Amniotic stem cell (primary cell): ENCODE measurements at regions not wholly inside any gene's neighbourhood (a gene's known extent, or its start where the extent isn't known, plus 50 kb on each side); places are given as distances from the start of the nearest gene placed in this dataset.

Experiments used
- DNase-seq: peaks from one replicate; lab custom pipeline; 2025; lab: John Stamatoyannopoulos, UW

DNA sequence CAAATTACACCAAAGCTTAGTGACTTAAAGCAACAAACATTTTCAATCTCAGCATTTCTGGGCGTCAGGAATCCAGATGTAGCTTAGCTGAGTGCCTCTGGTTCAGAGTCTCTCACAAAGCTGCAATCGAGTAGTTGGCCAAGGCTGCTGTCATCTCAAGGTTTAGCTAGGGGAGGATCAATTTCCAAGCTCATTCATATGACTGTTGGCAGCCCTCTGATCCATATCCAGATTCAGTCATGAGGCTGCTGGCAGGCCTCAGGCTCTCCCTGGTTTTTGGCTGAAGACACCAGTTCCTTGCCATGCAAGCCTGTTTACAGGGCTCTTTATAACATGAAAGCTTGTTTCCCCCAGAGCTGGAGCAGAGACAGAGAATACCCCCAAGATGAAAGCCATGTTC is 419.5 kb upstream of the TLE4 start:
- no peak for DNase-seq

DNA sequence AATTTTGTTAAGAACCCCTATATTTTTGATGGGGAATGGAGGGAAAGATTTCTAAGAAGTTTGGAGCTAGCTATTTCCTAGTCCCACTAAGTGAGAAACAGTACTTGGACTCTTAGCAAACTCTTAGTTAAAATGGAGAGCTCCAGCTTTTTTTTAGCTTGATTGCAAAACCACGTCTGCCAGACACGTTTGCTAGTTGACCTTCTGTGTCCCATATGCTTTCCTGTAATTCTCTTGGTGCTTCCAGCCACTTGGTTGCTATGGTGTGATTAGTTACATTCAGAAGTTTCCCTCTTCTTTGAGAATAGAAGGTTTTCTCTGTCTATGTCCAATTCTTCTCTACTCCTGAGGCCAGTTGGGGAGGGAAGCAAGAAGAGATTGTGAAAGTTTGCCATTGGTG is 417.0 kb upstream of the TLE4 start:
- no peak for DNase-seq

DNA sequence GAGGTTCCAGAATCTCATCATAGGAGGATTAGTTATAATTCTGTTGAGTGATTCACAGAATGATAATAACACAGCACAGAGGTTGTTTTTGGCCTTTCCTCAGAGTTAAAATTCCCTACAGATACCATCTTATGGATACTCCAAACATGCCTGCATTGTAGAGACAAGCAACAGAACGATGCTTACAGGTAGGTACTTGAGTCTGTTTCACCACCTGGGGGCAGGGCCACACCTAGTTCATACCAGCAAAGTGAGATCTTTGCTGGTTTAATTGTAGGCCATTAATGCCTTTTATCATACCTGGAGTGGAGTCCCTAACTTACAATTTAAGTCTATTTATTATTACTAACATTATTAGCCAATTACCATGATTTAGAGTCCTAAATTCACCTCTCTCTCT is 416.5 kb upstream of the TLE4 start:
- DNase-seq, result no peak

DNA sequence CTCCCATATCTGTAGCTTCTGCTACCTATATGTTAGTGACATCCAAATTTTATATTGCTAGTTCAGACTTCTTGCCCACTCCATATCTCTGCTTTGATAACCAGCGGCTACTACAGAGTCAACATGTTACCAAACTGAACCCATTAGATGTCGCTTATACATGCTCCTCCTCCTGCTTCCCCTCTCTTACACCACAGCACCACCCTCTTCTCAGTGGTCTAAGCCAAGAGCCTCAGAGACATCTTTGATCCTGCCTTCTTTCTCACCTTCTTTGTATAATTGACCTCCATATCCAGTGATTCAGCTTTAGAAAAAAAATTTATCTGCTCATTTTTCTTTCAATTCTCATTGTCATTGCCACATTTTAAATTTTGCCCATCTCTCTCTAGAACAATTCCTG is 408.2 kb upstream of the TLE4 start:
- no peak for DNase-seq

DNA sequence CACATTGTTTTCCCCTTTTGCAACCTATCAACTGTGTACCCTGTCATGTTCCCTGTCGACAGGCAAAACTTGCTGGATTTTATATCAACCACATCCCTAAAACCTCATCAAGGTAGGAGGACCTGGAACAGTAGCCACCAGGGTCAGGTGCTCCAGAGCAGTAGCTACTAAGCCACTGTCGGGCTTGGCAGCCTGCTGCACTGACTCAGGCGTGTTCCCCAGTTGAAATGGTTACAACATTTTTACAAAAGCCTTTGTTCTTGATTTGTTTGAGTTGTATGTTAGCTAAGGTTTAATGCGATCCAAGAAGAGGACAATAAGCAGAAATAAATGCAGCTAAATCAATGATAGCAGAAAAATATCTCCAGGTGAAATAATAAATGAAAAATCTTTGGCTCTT is 407.4 kb upstream of the TLE4 start:
- no peak for DNase-seq

DNA sequence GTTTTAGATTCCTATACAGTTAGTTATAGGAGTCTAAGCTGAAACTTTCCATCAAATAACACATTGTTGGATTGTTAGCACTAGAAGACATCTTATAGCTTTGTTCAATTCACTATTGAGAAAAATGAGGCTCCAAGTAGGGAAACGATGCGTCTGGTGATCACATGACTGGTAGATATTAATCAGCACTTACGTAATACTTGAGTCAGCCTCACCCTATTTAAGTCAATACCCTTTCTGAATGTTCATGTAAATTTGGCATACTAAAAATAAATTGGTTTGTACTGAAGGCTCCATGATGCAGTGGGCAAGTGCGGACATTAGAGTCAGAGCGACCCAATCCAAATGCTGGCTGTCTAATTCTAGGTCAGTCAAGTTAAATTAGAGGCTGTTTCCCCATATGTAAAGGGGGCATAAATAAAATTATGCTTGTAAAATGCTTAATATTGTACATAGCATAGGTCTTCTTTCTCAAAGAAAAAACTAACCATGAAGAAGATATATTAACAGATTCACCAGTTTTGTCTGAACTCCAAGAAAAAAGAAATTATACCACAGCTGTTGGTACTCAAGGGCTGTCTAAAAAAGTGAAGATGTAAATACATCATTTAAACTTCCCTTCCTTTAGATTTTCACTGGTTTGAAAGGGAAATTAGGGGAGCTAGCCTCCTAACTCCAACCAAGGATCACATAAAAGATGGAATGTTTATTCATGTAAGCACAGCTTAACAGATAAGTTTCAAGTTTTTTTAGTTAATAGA is 406.6 kb upstream of the TLE4 start:
- no peak for DNase-seq

DNA sequence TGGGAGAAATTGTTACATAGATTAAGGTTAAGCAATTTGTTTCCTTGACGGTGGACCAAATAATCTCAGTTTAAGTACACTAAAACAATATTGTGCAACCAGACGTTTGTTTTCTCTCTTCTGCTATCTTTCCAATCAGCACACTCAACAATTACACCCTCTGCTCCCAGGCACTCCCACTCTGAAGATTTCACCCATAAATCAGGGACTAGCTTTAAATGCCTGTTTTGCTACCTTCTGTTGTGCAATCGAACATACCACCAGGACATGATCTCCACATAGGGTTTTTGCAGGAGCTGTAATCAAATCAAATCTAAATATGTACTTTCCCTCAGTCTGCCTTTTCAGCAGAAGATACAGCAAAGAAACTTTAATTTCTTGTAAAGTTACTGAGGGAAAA is 405.8 kb upstream of the TLE4 start:
- DNase-seq, result no peak

DNA sequence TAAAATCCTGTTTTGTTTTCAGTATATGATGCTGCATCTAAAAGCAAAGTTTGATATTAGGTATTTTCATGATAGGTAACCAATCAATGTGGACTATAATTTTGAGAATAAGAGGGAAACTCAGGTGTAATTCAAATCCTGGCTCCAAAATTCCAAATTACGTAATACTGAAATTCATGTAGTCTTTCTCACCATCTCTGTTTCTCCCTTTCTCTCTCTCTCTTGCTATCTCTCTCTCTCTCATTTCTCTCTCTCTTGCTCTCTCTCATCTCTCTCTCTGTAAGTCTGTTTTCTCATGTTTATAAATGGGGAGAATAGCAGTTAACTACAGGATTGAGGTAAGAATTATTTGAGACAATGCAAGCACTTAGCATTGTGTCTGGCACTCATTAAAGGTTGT is 401.1 kb upstream of the TLE4 start:
- no peak for DNase-seq

DNA sequence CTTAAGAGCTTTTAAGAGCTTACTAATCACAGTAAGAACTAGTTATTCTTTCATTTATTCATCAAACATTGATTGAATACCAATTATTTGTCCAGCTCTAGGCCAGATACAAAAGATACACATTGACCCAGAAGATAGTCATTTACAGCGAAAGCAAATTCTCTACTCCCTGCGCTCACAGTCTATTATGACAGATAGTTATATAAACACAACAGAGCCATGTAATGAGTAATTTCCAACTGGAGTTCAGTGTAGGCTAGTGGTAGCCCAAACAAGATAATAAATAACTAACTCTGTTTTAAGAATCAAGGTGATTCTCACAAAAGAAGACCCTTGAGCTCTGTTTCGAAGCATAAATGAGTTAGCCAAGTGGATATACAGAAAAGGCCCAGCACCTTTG is 397.8 kb upstream of the TLE4 start:
- no peak for DNase-seq

DNA sequence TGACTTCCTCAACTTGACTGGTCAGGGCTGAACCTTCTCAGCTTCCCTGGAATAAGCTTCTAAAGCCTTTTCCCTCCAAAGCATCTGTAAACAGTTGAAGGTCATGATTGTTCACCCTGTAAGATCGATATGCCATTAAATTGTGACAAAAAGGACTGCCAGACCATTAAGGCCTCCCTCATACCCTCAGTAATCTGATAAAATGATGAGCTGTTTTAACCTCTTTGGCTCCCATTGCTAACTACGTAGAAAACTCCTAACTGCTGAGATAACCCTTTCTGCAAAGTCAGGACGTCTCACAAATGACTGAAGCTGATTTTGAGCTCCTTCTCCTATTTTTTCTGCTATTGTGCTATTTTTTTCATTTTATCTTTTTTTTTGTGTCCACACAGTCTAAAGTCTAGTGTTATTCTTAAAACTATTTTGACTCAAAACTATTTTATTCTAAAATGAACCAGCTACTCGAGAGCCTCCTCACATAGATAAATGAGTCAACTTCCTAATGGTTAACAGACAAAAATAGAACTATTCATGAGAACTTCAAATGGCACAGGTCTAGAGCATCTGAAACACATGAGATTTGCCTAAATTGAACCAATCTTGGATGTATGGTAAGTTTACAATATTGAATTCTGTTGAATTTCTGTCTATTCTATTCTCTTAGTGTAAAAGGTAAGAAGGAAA is 395.6 kb upstream of the TLE4 start:
- no peak for DNase-seq

DNA sequence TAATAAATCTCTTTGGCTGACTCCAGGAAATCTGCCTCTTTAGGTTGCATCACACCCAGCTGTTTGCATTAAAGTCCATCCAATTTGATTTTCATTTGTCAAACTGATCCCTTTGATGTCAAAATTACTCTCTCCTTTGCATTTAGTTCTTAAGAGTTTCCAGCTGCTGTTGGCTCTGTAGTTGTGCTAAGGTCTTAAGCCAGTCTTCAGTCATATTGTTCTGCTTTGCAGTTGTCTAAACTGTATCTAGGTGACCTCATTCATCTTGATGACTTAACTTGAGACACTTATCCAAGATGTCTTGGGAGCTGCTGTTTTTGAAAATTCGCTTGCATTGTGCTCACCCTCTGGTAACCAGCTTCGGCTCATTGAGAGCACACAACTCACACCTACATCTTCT is 386.9 kb upstream of the TLE4 start:
- no peak for DNase-seq

DNA sequence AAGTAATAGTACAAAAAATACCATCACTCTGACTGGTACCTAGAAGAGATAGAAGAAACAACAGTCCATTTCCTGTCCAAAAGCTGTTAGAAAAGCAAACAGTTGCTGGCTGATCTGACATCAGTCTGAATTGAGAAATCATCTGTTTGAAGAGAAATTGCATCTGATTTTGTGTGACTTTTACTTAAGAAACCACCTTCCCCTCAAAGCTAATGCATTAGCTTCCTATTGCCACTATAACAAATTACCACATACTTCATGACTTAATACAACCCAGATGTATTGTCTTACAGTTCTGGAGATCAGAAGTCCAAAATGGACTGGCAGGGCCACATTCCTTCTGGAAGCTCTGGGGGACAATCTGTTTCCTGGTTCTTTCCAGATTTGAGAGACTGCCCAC is 385.9 kb upstream of the TLE4 start:
- no peak for DNase-seq

DNA sequence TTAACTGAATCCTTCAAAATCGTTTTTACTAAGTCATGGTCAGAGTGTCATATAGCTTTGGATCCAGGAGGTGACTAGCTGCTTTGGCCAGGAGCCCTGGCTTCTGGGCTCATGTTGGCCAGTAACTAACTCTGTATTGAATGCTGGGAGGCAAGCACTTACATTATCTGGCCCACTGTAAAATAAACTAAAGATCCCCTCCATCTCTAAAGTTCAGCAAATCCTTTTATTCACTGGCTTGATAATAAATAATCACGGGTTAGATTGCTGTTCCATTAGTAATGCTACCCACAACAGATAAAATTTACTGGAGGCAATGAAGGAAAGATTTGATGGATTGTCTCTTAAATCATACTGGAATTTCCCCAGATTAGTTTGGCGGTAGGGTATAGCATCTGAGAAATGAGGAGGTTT is 382.2 kb upstream of the TLE4 start:
- no peak for DNase-seq

DNA sequence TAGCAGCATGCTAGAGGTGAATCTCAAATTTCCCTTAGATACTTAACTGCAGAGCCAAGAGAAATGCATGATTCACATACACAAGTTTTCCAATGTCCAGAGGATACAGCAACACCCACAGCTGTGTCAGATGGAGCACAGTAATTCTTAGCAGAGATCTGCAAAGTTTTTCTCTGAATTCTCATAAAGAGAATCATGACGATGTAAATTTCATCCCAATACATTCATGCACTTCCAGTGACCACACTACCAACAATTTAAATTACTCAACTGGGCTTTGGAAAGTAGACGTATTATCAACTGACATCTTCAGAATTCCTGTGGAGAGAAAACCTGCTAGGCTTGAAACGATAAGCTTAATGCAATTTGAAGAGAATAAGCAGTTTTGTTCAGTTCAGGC is 378.8 kb upstream of the TLE4 start:
- DNase-seq, result no peak

DNA sequence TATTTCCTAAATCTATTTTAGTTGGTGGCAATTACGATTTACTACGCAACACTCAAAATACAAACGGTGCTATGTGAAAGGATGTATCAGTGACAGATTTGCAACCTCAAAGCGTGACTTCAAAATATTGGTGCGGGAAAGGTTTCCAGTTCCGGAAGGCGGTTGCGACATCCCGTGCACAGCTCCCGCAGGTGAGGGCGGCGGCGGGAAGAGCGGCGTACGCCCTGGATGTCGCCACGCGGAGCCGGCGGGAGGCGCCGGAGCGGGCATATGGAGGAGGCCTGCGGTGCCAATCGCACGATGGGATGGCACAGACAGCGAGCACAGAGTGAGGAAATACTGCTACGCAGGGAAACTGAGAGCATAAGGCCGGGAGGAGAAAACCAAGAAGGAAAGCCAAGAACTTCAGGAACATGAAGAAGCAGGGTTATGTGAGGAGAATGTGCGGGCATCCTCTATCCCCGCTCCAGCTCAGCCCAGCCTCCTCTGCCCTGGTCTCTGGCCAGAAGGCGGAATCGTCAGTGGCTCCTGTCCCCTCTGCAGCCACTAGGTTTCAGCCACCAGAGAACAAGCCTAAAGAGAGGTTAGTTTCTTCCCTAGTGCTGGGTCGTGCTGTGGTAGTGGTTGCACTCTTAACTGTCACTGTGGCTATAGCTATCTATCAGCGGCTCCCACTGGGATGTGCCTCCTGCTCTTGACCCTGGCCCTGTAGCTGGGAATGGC is 378.1 kb upstream of the TLE4 start:
- no peak for DNase-seq

DNA sequence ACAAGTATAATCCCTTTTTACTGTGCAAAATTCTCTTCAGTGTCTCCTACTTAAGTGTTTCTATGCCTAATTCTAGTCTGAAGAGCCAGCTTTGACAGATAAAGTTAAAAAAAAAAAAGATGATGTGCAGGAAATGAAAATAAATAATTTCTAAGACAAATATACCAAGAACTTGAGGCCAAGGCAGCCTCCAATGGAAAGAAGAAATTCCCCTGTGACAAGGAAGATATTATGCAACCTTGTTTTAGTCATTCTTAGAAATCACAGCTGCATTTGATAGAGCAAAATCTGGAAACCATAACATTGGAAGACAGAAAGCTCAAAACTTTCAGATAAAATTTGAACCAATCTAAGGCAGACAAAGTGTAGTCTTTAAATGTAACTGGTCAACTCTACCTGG is 375.9 kb upstream of the TLE4 start:
- DNase-seq, result peak; percentile 35

DNA sequence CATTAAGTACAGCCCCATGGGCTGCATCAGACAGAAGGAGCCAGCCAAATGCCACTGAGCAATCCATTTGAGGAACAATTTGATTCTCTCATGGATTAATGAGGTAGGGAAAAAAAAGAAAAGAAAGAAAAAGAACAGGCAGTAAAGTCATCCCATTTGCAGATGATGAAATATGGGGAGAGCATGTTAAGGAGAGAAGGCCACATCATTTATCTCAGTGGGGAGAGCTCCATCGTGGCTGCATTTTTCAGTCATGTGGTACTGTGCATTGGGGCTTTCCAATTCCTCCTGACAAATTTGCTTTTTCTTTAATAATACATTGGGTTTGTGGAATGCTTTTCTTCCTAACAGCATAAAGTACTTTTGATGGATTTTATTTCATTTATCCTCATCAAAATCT is 375.2 kb upstream of the TLE4 start:
- no peak for DNase-seq

DNA sequence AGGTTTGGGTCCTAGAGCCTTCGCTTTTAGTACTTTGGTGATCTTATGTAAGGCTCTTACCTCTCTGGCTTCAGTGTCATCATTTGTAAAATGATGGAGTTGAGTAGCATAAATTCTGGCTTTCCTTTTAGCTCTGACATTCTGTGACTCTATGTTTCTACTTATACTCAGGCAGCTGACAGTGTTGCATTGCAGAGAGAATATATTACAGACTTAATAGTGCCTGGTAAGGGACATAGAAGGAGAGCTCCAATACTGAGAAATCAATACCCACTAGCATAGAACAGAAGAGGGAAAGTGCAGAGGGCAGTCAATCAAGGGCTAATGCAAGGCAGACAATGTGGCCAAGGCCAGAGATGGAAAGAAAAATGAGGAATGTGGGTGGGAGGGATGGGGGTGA is 371.4 kb upstream of the TLE4 start:
- DNase-seq, result no peak

DNA sequence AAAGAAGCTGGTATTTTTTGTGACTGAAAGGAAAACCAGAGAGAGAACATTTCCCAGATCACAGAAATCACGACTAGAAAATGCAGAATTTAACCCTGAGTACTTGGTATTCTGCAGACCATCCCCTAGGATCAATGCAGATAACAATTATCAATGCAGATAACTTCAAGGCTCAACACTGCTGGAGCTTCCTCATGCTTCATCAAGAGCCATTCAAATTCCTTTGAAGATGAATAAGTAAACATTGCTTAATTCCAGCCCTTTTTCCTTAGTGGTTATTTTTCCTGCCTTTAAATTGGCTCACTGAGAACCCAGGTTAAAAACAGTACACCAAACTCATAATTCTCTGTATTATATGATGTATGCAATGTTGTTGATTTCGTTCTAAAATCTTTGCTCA is 370.1 kb upstream of the TLE4 start:
- DNase-seq, result no peak

DNA sequence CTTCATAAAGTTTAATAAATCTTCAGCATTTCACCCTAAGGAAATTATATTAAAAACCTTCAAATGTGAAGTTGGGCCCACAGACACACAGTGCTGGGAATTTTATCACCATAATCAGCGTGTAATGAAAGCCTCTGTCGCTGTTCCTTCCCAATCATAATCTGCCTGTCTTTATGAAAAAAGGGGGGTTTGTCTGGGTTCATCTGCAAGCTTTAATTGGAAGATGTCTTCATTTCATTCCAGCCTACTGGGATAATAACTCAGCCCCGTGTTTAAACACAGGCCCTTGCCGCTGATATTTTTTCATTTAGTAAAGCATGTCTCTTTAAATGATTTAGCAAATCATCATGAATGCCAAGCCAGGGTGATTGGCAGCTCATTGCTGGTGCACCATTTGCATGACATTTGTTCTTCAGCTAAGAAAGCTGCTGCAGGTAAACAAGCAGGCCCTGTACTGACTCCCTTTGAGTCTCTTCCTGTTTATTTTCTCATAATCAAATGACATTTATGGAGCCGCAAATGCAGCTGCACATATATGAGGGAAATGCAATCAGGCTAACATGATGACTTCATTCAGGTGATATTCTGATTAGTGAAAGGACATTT is 362.9 kb upstream of the TLE4 start:
- no peak for DNase-seq

DNA sequence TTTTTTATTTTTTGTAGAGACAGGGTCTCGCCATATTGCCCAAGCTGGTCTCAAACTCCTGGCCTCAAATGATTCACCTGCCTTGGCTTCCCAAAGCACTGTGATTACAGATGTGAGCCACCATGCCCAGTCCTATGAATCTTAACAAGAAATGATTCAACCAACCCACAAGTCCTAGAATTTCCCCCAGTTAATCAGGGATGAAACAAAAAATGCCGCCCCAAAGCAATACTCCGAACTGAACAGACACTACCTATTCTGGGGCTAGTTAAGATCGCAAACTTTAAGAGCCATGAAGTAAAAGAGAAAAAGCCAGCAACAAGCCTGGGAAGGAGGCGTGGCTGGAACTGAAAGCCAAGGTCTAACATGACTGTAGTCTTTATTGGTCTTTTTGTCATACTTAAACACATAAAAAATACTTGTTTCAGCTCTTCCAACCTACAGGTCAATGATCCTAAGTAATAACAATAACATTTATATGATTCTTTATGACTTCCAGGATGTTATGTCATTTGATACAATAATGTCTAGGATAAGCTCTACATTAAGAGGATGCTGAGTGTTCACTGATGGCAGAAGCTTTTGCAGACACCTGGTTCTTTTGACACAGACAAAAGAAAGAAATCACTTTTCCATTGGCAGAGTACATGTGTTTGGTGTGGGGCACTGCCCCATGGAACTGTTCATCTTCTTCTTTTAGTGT is 361.1 kb upstream of the TLE4 start:
- DNase-seq, result no peak

DNA sequence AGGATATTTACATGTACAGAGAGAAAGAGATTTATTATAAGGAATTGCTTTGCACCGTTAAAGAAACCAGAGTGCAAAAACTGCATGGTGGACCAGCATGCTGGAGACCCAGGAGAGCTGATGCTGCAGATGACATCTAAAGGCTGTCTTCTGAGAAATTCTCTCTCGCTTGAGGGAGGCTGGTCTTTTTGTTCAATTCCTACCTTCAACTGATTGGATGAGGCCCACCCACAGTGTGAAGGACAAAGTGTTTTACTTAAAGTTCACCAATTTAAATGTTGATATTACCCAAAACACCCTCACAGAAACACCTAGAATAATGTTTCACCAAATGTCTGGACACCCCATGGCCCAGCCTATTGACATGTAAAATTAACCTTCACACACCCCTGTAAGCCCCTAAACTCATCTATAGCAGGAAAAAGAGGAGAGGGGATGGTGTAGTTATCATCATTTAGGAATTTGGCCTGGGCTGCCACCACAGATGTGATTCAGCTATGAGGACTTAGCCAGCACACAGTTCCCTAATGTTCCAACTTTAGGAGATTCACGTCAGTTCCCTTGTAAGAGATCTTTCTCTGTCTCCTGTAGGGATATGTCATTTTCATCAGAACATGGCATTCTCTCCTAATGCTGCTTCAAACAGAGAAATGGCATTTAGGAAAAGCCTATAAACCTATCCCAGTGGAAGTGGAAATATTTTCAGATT is 358.2 kb upstream of the TLE4 start:
- no peak for DNase-seq
